ENCODE measurements at regions not wholly inside any gene's neighbourhood (a gene's known extent, or its start where the extent isn't known, plus 50 kb on each side); places are given as distances from the start of the nearest gene placed in this dataset.

DNA sequence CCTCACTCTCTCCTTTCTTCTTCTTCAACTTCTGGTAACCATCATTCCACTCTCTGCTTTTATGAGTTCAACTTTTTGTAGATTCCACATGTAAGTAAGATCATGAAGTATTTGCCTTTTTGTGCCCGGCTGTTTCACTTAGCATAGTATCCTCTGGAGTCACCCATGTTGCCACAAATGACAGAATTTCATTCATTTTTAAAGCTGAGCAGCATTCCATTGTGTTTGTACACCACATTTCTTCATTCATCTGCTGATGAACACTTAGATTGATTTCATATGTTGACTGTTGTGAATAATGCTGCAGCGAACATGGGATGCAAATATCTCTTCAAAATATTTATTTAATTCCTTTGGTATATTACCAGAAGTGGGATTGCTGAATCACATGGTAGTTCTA, 133.6 kb upstream of the ERBB4 start:
- intact Hi-C loops (cut with DNase I): no loop called here
- DNase-seq (ENCODE audit: low spot score): no peak

GRCh38 chr2:212669761-212670160, 131.2 kb upstream of the ERBB4 start:
- intact Hi-C loops (cut with DNase I): no loop called here
- no peak for DNase-seq (ENCODE audit: low spot score)

DNA sequence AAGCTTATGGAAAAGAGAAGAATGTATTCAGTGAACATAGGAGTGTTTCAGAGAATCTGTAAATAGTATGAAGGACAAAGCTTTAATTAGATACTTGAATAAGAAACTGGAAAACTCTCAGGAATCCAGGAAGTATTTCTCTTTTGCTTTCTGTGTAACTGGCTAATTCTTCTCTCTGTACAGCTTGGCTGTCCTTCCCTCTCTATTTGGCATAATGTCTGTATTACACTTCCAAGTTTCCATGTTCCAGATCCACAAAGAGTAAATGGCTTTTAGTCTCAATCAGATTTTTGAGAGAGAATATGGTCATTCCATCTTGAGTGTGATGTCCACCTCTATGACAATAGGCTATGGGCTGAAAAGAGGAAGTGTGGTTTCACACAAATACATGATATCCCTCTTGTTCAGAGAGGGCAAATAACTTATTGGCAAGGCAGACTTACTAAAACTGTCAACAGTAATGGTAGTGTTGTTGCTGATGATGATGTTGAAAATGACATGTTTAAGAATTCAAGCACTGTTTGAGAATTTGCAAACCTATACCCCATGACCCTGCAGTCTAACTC, 129.2 kb upstream of the ERBB4 start:
- intact Hi-C loops (cut with DNase I): no loop called here
- DNase-seq (ENCODE audit: low spot score): no peak

DNA sequence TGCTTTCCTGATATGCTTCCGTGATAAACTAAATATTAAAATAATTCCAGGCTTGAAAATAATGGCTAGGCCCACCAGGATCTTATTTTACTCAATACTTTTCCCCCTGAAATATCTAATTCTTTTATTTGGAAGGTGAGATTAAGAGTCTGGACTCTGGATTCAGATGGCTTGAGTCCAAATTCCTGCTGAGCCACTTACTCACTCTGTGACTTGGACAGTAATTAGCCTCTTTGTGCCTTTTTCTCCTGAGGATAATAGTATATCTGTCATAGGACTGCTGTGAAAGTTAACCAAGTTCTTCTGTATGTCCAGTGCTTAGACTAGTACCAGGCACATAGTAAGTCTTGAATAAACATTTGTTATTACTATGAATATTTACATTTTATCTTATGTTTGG, 127.3 kb upstream of the ERBB4 start:
- intact Hi-C loops (cut with DNase I): no loop called here
- no peak for DNase-seq (ENCODE audit: low spot score)

- intact Hi-C loops (cut with DNase I): no loop called here
- DNase-seq (ENCODE audit: low spot score): no peak
Observed at GRCh38 chr2:212659441-212659840, 120.8 kb upstream of the ERBB4 start.

- intact Hi-C loops (cut with DNase I): no loop called here
- no peak for DNase-seq (ENCODE audit: low spot score)
Observed at GRCh38 chr2:212649646-212650045, 111.0 kb upstream of the ERBB4 start.

GRCh38 chr2:212646698-212647366, 108.2 kb upstream of the ERBB4 start:
- intact Hi-C loops (cut with DNase I): no loop called here
- no peak for DNase-seq (ENCODE audit: low spot score)

DNA sequence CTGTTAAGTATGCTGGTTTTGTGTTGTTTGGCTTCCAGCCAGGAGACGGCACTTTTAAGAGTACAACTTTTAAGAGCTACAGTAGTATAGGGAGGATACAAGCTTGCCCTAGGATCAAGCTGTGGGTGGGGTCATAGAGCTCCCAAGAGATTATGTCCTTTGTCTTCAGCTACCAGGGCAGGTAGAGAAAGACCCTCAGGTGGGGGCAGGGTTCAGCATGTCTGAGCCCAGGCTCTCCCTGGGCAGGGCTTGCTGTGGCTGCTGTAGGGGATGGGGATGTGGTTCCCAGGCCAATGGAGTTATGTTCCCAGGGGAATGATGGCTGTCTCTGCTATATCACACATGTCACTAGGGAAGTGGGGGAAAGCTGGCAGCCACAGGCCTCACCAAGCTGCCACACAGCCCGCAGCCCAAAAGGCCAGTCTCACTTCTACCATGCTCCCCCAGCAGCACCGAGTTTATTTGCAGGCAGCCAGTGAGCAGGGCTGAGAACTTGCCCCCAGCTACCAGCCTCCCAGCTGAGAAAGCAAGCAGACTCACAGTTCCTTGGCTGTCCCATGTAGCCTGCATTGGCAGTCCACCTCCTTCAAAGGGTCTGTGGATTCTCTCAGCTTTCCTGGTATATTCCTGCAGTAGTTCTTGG, 105.7 kb upstream of the ERBB4 start:
- DNase-seq (ENCODE audit: low spot score): no peak
- intact Hi-C loops (cut with DNase I): no loop called here

DNA sequence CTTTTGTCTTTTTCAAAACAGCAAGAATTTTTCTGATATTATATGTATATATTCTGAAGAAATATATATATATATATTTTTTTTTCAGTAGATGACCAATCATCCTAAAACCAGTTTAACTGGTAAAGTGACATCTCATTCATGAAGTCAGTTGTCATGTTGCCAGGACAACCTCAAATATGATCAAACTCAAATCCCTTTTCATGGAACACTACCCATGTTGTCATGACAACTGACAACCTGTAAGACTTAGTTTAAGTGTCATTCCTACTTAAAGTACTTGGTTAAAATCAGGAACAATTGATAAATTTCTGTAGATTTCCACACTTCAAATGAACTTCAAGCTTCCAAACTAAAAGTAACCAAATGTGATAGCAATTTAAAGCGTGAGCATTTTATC, 101.8 kb upstream of the ERBB4 start:
- intact Hi-C loops (cut with DNase I): no loop called here
- no peak for DNase-seq (ENCODE audit: low spot score)

DNA sequence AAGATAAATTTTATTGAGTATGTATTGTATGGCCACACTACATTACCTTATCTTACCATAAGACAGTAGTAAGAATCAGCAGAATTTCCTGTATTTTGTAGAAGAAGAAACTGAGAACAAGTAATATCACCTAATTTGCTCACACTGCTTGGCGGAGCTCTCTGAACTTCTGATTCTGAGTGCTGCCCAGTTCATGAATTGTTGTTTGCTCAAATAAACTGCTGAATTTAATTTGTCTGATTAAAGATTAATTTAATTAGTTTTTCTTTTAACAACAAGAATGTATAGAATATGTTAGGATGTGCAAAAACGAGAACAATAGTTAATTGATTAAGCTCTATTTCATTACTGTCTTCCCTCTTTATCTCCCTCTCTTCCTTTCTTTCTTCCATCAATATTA, 100.1 kb upstream of the ERBB4 start:
- no peak for DNase-seq (ENCODE audit: low spot score)
- intact Hi-C loops (cut with DNase I): no loop called here

- no peak for DNase-seq (ENCODE audit: low spot score)
Observed at GRCh38 chr2:212628586-212628985, 90.0 kb upstream of the ERBB4 start.

GRCh38 chr2:212626371-212626918, 87.8 kb upstream of the ERBB4 start:
- DNase-seq (ENCODE audit: low spot score): no peak
- intact Hi-C loops (cut with DNase I): no loop called here

More at GRCh38 chr2:212628586-212628985, 90.0 kb upstream of the ERBB4 start:
- intact Hi-C loops (cut with DNase I): no loop called here

DNA sequence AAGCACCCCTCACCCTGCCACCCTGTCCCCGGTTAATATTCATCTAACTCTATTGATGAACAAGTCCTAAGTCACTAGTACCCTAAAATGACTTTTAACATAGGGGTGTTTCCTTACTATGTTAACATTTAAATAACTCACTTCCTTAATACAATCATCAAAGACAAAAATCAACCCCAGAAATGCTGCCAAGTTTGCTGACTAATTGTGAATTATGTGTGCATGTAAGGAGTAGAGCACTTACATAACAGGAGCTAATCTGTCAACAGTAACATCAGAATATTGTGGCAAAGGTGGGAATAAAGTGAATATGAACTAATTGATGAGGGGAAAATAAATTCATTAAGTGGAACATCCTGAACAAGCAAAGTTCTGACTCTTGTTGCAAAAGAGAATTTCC, 81.4 kb upstream of the ERBB4 start:
- no peak for DNase-seq (ENCODE audit: low spot score)
- intact Hi-C loops (cut with DNase I): no loop called here

- DNase-seq (ENCODE audit: low spot score): no peak
- intact Hi-C loops (cut with DNase I): no loop called here
Observed at GRCh38 chr2:212618636-212619035, 80.0 kb upstream of the ERBB4 start.

DNA sequence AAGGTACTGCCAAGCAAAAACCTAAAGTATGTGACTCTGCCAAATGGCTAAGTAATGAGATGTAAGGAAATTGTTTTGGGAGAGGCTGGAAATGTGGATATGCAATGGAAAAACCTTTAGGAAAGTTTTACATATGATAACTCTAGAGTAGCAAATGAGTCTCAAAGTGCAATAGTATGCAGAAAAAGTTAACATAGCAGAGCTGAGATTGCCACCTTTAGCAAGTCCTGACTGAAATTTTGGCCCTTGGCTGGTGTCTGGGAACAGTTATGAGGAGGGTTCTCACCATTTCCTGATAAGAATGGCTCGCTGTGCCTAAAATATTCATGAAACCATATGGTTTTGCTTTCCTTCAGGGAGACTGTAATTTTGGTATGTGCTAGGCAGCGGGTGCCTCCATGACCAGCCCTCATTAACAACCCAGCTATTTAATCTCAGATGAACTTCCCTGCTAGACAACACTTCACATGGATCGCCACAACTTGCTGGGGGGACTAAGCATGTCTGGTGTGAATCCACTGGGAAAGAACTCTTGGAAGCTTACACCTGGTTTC, 72.3 kb upstream of the ERBB4 start:
- no peak for DNase-seq (ENCODE audit: low spot score)
- intact Hi-C loops (cut with DNase I): no loop called here

DNA sequence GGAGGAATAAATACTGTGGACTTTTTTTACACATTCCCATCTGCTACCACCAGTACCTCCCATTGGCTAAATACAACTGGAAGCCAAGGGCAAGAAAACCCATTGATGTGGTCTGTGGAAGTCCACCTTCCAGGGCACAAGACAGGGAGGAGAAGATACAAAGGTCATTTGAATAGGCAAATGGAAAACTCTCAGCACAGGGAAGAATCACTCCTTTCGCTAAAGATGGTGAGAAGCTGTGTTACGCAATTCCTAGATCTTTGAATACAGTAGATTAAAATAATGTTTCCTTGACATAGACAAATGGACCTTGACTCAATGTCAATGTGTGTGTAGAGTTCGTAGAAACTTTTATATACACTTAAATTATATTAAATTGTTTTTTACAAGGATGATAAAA, 70.9 kb upstream of the ERBB4 start:
- intact Hi-C loops (cut with DNase I): no loop called here

DNA sequence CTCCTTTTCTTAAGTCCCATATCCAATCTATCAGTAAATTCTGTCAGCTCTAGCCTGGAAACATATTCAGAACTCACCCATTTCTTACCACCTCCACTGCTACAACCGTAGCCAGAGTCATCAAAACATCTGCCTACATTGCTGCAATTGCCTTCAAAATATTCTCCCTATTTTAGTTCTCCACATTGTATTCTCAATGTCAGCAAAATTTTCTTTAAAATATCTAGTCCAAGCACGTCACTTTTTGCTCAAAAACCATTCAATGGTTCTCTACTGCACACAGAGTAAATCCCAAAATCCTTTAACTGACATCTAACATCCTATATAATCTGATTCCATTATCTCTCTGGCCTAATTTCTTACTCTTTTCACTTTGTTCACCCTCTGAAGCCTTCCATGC, 68.5 kb upstream of the ERBB4 start:
- intact Hi-C loops (cut with DNase I): no loop called here

More for the DNA sequence above, 70.9 kb upstream of the ERBB4 start:
- DNase-seq (ENCODE audit: low spot score): no peak

DNA sequence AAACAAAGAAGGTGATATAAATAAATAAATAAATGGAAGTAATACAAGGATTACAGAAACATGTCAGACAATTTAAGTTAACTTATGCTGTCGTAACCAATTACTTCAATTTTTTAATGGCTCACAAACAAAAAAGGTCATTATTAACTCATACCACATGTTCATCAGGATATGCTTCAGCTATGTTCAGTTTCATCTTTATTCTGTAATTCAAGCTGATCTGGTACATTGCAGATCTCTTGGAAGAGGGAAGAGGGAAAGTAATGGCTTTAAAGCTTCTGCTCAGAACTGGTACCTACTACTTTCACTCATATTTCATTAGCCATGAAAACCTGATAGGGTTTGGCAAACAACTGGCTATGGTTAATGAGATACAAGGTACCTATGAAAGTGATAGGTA, 67.6 kb upstream of the ERBB4 start:
- intact Hi-C loops (cut with DNase I): no loop called here
- DNase-seq (ENCODE audit: low spot score): no peak

More for the DNA sequence above, 68.5 kb upstream of the ERBB4 start:
- DNase-seq (ENCODE audit: low spot score): no peak

DNA sequence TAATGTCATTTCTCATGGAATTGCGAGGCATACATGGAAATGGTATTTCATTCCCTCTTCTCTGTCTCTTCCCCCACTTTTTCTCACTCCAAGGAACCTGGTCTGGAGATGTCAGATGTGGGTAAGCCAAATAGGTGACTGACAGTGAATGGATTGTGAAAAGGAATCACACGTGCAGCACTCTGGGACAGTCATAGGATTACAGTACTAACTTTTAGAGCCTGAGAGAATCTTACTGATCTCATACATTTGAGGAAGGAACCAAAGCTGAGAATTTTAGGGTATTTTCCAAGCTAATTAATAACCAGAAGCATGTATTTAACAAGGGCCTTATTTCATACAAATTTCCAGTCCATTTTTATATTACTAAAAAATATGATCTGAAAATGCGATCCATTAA, 58.1 kb upstream of the ERBB4 start:
- DNase-seq (ENCODE audit: low spot score): no peak
- intact Hi-C loops (cut with DNase I): no loop called here

GRCh38 chr2:212596276-212596675, 57.7 kb upstream of the ERBB4 start:
- no peak for DNase-seq (ENCODE audit: low spot score)
- intact Hi-C loops (cut with DNase I): no loop called here
